H1 (cell line): ENCODE measurements at regions not wholly inside any gene's neighbourhood (a gene's known extent, or its start where the extent isn't known, plus 50 kb on each side); places are given as distances from the start of the nearest gene placed in this dataset.

Experiments used
- CHD2 ChIP-seq: IDR thresholded peaks from 2 replicates; pipeline ENCODE4 v1.6.1; 2012; ENCODE audit warnings: low read length, improper control_type of control experiment
- EZH2 ChIP-seq: fragments of 200-600 bp; sonication (generic); IDR thresholded peaks from 2 replicates; pipeline ENCODE4 v1.7.1; 2012; ENCODE audit warnings: low read depth, mild to moderate bottlenecking, moderate library complexity, low read length, inconsistent platforms; ENCODE audit not compliant: severe bottlenecking
- POLR2A ChIP-seq, 2 experiments: IDR thresholded peaks; 1 replicate in 1 of 2; 2 replicates in 1 of 2; pipeline ENCODE4 v1.6.1; 2011; ENCODE audit warnings: low read depth in 2 of 2, low read length in 2 of 2, mild to moderate bottlenecking in 2 of 2; ENCODE audit errors: control extremely low read depth in 1 of 2
- TF ChIP-seq, protein P1 (sequence below), 3 experiments: IDR thresholded peaks; 1 replicate in 2 of 3; 2 replicates in 1 of 3; pipeline versions ENCODE4 v1.5.1 to v1.6.1; 2011; ENCODE audit warnings: low read length in 3 of 3, mild to moderate bottlenecking in 3 of 3, inconsistent platforms in 2 of 3, low read depth in 1 of 3, moderate library complexity in 1 of 3; ENCODE audit not compliant: insufficient read depth in 1 of 3; ENCODE audit errors: control extremely low read depth in 1 of 3

GRCh38 chr15:26212109-26212508, 349.0 kb upstream of the ATP10A start:
- TF ChIP-seq POLR2A (IDR thresholded peaks at IDR 0.05; ENCODE audit: control extremely low read depth in 1 of 2, low read depth in 2 of 2, low read length in 2 of 2) = no peak
- no peak for TF ChIP-seq EZH2
- TF ChIP-seq, protein P1, sequence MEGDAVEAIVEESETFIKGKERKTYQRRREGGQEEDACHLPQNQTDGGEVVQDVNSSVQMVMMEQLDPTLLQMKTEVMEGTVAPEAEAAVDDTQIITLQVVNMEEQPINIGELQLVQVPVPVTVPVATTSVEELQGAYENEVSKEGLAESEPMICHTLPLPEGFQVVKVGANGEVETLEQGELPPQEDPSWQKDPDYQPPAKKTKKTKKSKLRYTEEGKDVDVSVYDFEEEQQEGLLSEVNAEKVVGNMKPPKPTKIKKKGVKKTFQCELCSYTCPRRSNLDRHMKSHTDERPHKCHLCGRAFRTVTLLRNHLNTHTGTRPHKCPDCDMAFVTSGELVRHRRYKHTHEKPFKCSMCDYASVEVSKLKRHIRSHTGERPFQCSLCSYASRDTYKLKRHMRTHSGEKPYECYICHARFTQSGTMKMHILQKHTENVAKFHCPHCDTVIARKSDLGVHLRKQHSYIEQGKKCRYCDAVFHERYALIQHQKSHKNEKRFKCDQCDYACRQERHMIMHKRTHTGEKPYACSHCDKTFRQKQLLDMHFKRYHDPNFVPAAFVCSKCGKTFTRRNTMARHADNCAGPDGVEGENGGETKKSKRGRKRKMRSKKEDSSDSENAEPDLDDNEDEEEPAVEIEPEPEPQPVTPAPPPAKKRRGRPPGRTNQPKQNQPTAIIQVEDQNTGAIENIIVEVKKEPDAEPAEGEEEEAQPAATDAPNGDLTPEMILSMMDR (IDR thresholded peaks at IDR 0.05; ENCODE audit: control extremely low read depth in 1 of 3, insufficient read depth in 1 of 3, low read depth in 1 of 3, low read length in 3 of 3) = no peak
- no peak for TF ChIP-seq CHD2
